ENCODE measurements at regions not wholly inside any gene's neighbourhood (a gene's known extent, or its start where the extent isn't known, plus 50 kb on each side); places are given as distances from the start of the nearest gene placed in this dataset.
"Not testable (repeated sequence)": the region's sequence is repeated elsewhere in the genome, so short reads cannot be mapped to it uniquely, and the experiment has no call there.

DNA sequence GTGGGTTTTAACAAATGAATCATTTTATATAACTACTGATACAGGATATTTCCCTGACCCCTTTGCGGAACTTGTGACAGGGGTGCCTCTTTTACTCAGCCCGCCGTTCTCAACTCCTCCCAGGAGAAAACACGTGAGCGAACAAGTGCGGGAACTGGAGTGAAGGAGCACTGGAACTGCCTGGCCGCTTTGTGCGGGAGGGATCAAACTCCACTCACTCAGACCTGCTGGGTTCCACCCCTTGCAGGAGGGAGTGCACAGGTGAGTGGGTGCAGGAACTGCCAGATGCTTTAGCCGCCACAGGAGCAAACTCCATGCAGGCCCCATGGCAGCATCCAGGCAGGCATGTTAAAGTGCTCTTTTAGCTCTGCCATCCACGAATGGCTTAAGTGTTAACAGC, 513.4 kb upstream of the GRM3 start:
- no peak for TF ChIP-seq ZFX (IDR thresholded peaks at IDR 0.05; ENCODE audit: borderline replicate concordance)
- no peak for TF ChIP-seq CTCF (IDR thresholded peaks at IDR 0.05)

DNA sequence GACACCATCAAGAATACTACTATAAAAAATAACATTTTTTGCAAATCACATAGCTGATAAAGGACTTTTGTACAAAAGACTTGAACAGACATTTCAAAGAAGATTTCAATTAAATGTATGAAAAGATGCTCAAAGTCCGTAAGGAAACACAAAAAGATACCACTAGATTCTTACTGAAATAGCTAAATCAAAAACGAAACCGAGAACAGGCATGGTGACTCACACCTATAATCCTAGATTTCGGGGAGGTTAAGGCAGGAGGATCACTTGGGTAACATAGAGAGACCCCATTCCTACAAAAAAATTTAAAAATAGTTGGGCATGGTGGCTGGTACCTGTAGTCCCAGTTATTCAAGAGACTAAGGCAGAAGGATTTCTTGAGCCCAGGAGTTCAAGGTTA, 520.2 kb upstream of the GRM3 start:
- H3K27ac ChIP-seq = no peak overlapping the region
- TF ChIP-seq CTCF (IDR thresholded peaks at IDR 0.05) (no peak), ZFX (IDR thresholded peaks at IDR 0.05; ENCODE audit: borderline replicate concordance) (no peak)

More for the DNA sequence above, 513.4 kb upstream of the GRM3 start:
- no peak overlapping the region for H3K27ac ChIP-seq

DNA sequence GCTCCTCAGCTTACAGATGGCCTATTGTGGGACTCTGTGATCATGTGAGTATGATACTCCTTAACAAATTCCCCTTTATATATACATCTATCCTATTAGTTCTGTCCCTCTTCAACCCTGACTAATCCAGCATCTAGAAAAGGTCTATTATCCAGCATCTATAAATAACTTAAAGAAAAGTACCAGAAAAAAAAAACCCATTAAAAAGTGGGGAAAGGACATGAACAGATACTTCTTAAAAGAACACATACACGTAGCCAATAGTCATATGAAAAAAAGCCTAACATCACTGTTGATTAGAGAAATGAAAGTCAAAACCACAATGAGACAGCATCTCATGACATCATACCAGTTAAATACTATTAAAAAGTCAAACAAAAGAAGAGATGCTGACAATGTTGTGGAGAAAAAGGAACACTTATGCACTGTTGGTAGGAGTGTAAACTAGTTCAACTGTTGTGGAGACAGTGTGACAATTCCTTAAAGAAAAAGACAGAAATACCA, 549.5 kb upstream of the GRM3 start:
- H3K27ac ChIP-seq = no peak overlapping the region
- no peak for TF ChIP-seq ZFX (IDR thresholded peaks at IDR 0.05; ENCODE audit: borderline replicate concordance)
- no peak for TF ChIP-seq CTCF (IDR thresholded peaks at IDR 0.05)

DNA sequence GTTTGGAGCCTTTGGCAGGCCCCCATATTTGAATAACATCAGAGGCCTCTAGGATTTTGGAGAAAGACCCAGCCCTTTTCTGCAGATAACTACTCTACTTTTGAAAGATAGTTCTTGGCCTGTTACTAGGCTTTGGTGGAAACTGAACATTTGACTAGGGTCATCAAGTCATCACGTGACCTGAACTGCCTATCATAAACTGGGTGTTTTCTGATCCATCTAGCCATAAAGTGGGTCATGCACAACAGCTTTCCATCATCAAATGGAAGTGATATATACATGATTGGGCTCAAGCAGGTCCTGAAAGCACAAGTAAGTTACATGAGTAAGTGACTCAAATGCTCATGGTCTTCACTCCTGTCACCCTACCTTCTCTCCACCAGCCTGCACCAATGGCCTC, 552.3 kb upstream of the GRM3 start:
- no peak overlapping the region for H3K27ac ChIP-seq
- TF ChIP-seq ZFX (IDR thresholded peaks at IDR 0.05; ENCODE audit: borderline replicate concordance) = no peak
- no peak for TF ChIP-seq CTCF (IDR thresholded peaks at IDR 0.05)

DNA sequence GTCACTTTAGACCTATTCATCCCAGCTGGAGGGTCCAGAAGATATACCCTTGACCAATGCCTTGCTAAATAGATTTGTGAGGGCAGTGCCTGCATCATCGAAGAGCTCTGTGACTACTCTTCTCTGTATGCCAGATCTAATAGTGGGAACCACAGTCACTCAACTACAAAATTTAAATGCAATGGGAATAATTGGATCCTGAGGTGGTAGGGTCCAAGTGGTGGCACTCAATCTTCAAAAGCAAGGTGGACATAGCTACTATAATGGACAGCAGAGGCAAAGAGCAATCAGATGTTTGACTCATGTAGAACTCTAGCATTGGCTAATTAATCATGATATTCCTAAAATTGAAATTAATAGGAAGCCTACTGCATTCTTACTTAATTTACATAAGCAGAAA, 554.3 kb upstream of the GRM3 start:
- no peak overlapping the region for H3K27ac ChIP-seq
- no peak for TF ChIP-seq CTCF (IDR thresholded peaks at IDR 0.05)
- TF ChIP-seq ZFX (IDR thresholded peaks at IDR 0.05; ENCODE audit: borderline replicate concordance) = no peak

GRCh38 chr7:86064572-86064971, 579.1 kb upstream of the GRM3 start:
- not testable (repeated sequence) for H3K27ac ChIP-seq

GRCh38 chr7:86058649-86059048, 585.1 kb upstream of the GRM3 start:
- TF ChIP-seq ZFX (IDR thresholded peaks at IDR 0.05; ENCODE audit: borderline replicate concordance) (no peak), CTCF (IDR thresholded peaks at IDR 0.05) (no peak)

GRCh38 chr7:86050918-86051317, 592.8 kb upstream of the GRM3 start:
- no peak for TF ChIP-seq CTCF (IDR thresholded peaks at IDR 0.05)
- no peak for TF ChIP-seq ZFX (IDR thresholded peaks at IDR 0.05; ENCODE audit: borderline replicate concordance)
- no peak overlapping the region for H3K27ac ChIP-seq

More at GRCh38 chr7:86058649-86059048, 585.1 kb upstream of the GRM3 start:
- H3K27ac ChIP-seq = no peak overlapping the region
